GM18498 (cell line): ENCODE measurements at regions not wholly inside any gene's neighbourhood (a gene's known extent, or its start where the extent isn't known, plus 50 kb on each side); places are given as distances from the start of the nearest gene placed in this dataset.

Experiments used
- ATAC-seq: cut with Tn5 transposase; IDR thresholded peaks from one replicate; pipeline ENCODE4 v1.9.1; 2021; ENCODE audit warnings: mild to moderate bottlenecking, moderate library complexity; ENCODE audit not compliant: unreplicated experiment

DNA sequence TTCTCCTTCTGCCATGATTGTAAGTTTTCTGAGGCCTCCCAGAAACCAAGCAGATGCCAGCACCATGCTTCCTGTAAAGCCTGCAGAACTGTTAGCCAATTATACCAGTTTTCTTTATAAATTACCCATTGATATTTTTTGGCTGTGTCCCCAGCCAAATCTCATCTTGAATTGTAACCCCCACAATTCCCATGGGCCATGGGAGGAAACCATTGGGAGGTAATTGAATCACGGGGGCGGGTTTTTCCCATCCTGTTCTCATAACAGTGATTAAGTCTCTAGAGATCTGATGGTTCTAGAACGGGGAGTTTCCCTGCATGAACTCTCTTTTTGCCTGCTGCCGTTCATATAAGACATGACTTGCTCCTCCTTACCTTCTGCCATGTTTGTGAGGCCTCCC, 788.5 kb downstream of the C6orf118 start:
- no peak for ATAC-seq

DNA sequence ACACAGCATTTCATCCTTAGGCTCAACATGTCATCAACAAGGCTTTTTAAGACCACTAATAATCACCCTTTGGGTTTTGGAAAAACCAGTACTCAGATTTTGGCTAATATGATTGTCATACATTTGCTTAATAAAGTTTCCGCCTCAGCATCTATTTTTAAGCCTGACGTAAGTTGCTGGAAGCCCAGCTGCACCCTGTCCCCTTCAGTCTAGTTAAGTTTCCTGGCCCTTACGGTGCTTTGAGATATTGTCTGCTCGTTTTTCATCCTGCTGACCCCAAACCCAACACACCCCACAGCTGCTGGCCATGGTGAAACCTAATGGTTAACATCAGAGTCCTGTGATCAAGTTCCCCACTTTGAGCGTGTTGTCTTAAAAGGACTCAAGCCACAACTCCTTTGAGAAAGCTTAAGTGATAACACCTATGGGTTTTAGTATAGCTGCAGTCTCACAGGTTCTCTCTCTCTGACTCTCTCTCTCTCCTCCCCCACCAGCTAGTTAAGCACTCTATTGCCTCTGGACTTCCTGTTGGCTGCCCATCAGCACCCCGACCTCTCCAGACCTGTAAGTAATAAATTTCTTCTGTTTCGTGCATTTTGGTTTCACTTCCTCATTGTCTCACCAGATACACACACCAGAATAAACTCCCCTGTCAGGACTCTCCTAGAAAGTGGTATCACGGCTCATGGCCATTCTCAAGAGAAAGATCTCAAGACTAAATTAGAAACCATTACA, 802.0 kb downstream of the C6orf118 start:
- ATAC-seq, result peak; percentile 87

DNA sequence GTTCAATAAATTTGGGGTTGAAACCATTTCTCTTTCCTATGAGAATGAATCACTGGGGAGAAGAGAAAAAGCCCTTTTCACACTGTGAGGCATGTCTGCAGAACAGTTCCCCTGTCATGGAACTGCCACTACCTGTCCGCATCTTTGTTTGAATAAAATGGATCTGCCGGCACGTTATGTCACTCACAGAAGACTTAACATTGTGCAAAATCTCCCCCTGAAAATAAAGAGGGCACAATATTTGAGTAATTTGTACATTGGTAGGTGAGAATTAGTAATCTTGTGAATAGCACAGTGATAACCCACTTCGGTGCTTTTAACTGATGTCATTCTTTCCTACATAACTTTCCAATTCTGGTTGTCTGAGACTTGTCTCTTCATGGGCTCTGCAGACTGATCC, 804.0 kb downstream of the C6orf118 start:
- ATAC-seq, result no peak

GRCh38 chr6:164502833-164503232, 806.6 kb downstream of the C6orf118 start:
- no peak for ATAC-seq

- ATAC-seq, result no peak
Measured at GRCh38 chr6:164495882-164496495, 813.4 kb downstream of the C6orf118 start.

DNA sequence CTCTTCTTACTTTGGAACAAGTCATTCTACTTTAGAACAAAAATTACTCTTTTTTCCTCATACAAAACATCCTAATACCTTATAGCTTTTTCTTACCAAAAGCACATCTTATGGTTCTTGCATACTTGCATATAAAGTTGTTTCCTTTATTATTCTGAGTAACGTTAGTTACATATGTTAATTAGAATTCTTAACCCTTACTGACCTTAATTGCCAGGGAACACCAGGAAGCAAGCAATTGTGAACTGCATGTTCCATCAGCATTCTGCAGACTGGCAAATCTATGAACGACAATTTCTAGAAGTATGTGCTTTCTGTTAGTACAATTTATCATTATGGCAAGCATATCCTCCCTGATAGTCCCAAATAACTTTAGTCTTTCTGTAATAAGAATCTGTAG, 831.0 kb downstream of the C6orf118 start:
- ATAC-seq, result no peak

DNA sequence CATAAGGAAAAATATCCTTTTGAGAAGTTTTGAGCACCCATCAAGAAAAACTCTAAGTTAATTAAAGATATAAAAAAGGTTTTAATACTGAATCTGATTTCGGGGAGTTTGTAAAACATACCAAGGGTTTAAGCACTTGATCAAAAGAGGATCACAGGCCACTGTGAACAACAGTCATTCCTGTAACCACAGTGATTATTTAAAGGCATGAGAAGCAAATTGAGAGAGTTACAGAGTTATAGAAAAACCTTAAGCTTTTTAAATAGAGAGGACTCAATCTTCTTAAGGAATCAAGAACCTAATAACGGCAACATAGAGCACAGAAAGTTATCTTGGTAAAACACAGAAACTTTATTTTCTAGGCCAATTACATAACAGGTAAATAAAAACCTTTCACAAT, 831.6 kb downstream of the C6orf118 start:
- no peak for ATAC-seq

GRCh38 chr6:164477101-164477500, 832.3 kb downstream of the C6orf118 start:
- ATAC-seq, result no peak

DNA sequence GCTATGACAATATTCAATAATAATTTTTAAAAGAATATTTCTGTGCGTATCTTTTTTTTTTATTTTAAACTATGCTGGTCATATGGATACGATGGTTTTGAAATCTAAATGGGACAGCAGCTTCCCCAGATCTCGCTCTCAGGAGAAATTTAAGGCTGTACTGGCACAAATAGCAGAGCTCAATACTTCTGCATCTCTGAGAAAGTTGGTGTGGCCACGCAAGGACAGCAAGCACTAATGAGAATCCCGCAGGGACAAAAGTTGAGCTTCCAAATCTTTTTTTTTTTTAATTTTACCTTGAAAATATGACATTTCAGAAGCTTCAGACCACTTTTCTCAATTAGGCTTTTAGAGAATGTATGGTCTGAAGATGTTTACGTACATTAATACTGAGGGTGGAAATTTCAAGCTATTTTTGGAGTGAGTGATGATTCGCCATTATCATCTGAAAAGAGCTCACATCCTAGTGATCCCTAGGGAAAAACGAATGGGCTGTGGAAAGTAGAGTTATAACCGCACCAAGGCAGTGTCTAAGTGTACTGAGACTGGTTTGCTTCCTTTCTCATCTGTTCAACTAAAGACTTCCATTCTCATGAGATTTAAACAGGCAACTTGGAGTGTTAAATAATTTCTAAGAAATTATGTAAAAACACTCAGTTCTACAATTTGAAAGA, 840.0 kb downstream of the C6orf118 start:
- ATAC-seq, result no peak

GRCh38 chr6:164455835-164456234, 853.6 kb downstream of the C6orf118 start:
- ATAC-seq, result no peak

DNA sequence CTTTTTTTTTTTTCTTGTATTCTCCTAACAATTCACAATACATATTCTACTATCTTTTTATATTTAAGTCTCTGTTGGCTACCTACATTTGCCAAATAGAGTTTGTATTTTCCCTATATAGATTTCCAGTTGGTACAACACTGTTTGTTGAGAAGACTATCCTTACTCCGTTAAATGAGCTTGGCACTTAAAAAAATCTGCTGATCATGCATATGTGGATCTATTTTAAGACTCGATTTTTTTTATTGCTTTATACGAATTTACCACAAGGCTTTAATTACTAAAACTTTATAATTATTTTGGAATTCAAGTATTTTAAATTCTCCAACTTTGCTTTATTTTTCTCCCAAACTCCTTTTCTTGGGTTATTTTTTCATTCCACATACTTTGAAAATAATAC, 855.6 kb downstream of the C6orf118 start:
- no peak for ATAC-seq

GRCh38 chr6:164442572-164442971, 866.8 kb downstream of the C6orf118 start:
- ATAC-seq, result no peak

- no peak for ATAC-seq
Measured at GRCh38 chr6:164439331-164439730, 870.1 kb downstream of the C6orf118 start.

- no peak for ATAC-seq
Measured at GRCh38 chr6:164436976-164437375, 872.4 kb downstream of the C6orf118 start.

DNA sequence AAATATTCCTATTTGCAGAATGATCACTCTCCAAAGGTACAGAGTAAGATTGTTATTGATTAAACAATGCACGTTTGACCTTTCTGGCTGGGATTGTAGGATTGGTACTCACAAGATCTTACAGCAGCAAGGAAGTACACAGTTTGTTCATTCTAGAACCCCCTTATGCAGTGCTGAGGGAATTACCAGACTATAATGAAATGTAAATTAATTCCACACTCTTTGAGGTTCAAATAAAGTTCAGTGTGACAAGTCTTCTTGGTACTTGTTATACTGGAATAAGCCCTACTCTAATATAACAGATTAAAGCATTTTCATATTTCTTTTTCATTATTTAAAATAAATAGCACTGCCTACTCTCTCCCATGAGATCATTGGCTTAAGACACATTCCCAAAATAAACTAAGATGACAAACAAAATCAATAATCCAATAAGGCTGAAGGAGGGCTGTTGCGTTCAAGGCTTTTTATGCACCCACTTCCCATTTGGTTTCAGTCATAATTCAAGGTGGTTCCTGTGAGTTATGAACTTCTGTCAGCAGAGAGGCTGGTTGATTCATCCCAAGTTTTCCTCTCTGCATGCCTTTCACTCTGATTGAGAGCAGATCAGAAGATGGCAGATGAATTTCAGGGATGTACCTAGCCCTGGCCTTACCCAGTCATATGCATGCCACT, 881.5 kb downstream of the C6orf118 start:
- no peak for ATAC-seq

GRCh38 chr6:164424489-164424888, 884.9 kb downstream of the C6orf118 start:
- ATAC-seq, result no peak

- no peak for ATAC-seq
Measured at GRCh38 chr6:164419099-164419498, 890.3 kb downstream of the C6orf118 start.

- ATAC-seq, result no peak
Measured at GRCh38 chr6:164418262-164418588, 891.2 kb downstream of the C6orf118 start.

GRCh38 chr6:164417537-164418261, 891.7 kb downstream of the C6orf118 start:
- ATAC-seq, result no peak

GRCh38 chr6:164415832-164416563, 893.4 kb downstream of the C6orf118 start:
- ATAC-seq, result no peak
